GM12878 (cell line): ENCODE measurements at regions not wholly inside any gene's neighbourhood (a gene's known extent, or its start where the extent isn't known, plus 50 kb on each side); places are given as distances from the start of the nearest gene placed in this dataset.

Experiments
- CEBPB ChIP-seq, 2 experiments: fragments of 150-350 bp in 1 of 2; IDR thresholded peaks; 2 replicates each; pipeline ENCODE4 v1.6.1; 2012 to 2014; ENCODE audit warnings: low read depth in 2 of 2, low read length in 2 of 2, borderline replicate concordance in 1 of 2, inconsistent platforms in 1 of 2
- CHD2 ChIP-seq: IDR thresholded peaks from 2 replicates; pipeline ENCODE4 v1.6.1; 2011; ENCODE audit warnings: low read depth, low read length, improper control_type of control experiment, borderline replicate concordance
- RAD21 ChIP-seq: IDR thresholded peaks from 2 replicates; pipeline ENCODE4 v1.6.1; 2011; ENCODE audit warnings: mild to moderate bottlenecking, low read depth, low read length, moderate library complexity; ENCODE audit not compliant: insufficient read depth
- SIN3A ChIP-seq: IDR thresholded peaks from 2 replicates; pipeline ENCODE4 v1.6.1; 2012; ENCODE audit warnings: low read depth, low read length, improper control_type of control experiment
- ZNF274 ChIP-seq: IDR thresholded peaks from one replicate; pipeline ENCODE4 v1.8.0; 2011; ENCODE audit not compliant: insufficient read length, insufficient read depth
- TF ChIP-seq, protein P1 (sequence below), 3 experiments: IDR thresholded peaks in 2 of 3; conservative IDR thresholded peaks in 1 of 3; 2 replicates each; pipeline ENCODE4 v1.5.1; 2011; ENCODE audit warnings: low read depth in 3 of 3, low read length in 3 of 3, mild to moderate bottlenecking in 3 of 3, control low read depth in 2 of 3, moderate library complexity in 2 of 3, inconsistent platforms in 1 of 3, mixed read lengths in 1 of 3; ENCODE audit not compliant: control insufficient read depth in 2 of 3, insufficient read depth in 1 of 3; ENCODE audit errors: extremely low read depth in 1 of 3

DNA sequence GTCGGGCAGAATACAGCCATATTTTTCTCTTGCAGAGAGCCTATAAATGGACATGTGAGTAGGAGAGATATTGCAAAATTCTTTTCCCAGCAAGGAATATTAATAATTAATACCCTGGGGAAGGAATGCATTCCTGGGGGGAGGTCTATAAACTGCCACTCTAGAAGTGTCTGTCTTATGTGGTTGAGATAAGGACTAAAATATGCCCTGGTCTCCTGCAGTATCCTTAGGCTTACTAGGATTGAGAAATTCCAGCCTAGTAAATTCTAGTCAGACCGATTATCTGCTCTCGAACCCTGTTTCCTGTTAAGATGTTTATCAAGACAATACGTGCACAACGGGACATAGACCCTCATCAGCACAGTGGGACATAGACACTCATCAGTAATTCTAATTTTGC, 872.6 kb downstream of the FSTL5 start:
- TF ChIP-seq CHD2 (no peak), CEBPB (IDR thresholded peaks at IDR 0.05; ENCODE audit: borderline replicate concordance in 1 of 2, low read depth in 2 of 2, low read length in 2 of 2) (no peak), RAD21 (no peak), SIN3A (no peak), ZNF274 (no peak)
- TF ChIP-seq, protein P1, sequence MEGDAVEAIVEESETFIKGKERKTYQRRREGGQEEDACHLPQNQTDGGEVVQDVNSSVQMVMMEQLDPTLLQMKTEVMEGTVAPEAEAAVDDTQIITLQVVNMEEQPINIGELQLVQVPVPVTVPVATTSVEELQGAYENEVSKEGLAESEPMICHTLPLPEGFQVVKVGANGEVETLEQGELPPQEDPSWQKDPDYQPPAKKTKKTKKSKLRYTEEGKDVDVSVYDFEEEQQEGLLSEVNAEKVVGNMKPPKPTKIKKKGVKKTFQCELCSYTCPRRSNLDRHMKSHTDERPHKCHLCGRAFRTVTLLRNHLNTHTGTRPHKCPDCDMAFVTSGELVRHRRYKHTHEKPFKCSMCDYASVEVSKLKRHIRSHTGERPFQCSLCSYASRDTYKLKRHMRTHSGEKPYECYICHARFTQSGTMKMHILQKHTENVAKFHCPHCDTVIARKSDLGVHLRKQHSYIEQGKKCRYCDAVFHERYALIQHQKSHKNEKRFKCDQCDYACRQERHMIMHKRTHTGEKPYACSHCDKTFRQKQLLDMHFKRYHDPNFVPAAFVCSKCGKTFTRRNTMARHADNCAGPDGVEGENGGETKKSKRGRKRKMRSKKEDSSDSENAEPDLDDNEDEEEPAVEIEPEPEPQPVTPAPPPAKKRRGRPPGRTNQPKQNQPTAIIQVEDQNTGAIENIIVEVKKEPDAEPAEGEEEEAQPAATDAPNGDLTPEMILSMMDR (IDR thresholded peaks at IDR 0.05 in 2 of 3, conservative IDR thresholded peaks at IDR 0.05 in 1 of 3; ENCODE audit: control insufficient read depth in 2 of 3, extremely low read depth in 1 of 3, insufficient read depth in 1 of 3, low read depth in 3 of 3, low read length in 3 of 3) = no peak
